Activated B cell treated with CpG ODN at 0.5 μM for 24 hours (primary cell): ENCODE measurements at regions not wholly inside any gene's neighbourhood (a gene's known extent, or its start where the extent isn't known, plus 50 kb on each side); places are given as distances from the start of the nearest gene placed in this dataset.
"Not testable (repeated sequence)": the region's sequence is repeated elsewhere in the genome, so short reads cannot be mapped to it uniquely, and the experiment has no call there.

ENCODE experiments used
- ATAC-seq: fragments of 200-7000 bp; cut with Tn5 transposase; one replicate; pipeline ENCODE4 v1.10.0; 2021; ENCODE audit warnings: low read depth, mild to moderate bottlenecking, moderate library complexity
- CTCF ChIA-PET: fragments of 350-600 bp; sonication (Branson Sonifier 250); formaldehyde crosslinking; loops from one replicate; lab custom pipeline; 2021; ENCODE audit warnings: antibody characterized with exemption; lab: Charles Lee
- POLR2A ChIA-PET: fragments of 350-600 bp; sonication (Branson Sonifier 250); formaldehyde crosslinking; loops from one replicate; lab custom pipeline; 2021; ENCODE audit warnings: antibody characterized with exemption; lab: Charles Lee
- DNase-seq: peaks from one replicate; pipeline ENCODE4 v3.0.0; 2022
- H3K27ac Mint-ChIP-seq: one replicate; pipeline ENCODE4 v1.8.0; 2020; ENCODE audit warnings: mixed read lengths
- H3K27me3 Mint-ChIP-seq: one replicate; pipeline ENCODE4 v1.8.0; 2021; ENCODE audit warnings: mixed read lengths
- H3K36me3 Mint-ChIP-seq: one replicate; pipeline ENCODE4 v1.8.0; 2021; ENCODE audit warnings: low read depth, mixed read lengths
- H3K4me1 Mint-ChIP-seq: one replicate; pipeline ENCODE4 v1.8.0; 2021; ENCODE audit warnings: mixed read lengths
- H3K4me3 Mint-ChIP-seq: one replicate; pipeline ENCODE4 v1.8.0; 2020; ENCODE audit warnings: mild to moderate bottlenecking, mixed read lengths
- H3K9me3 Mint-ChIP-seq: one replicate; pipeline ENCODE4 v1.8.0; 2020; ENCODE audit warnings: mixed read lengths
- intact Hi-C: fragments of 100-400 bp; cut with micrococcal nuclease; formaldehyde crosslinking; loops from one replicate; pipeline ENCODE4 v1.15.1; 2024
- TF ChIP-seq, protein P1 (sequence below): fragments of 200-600 bp; IDR thresholded peaks from one replicate; pipeline ENCODE4 v1.8.0; 2022; ENCODE audit warnings: antibody characterized with exemption, mild to moderate bottlenecking

DNA sequence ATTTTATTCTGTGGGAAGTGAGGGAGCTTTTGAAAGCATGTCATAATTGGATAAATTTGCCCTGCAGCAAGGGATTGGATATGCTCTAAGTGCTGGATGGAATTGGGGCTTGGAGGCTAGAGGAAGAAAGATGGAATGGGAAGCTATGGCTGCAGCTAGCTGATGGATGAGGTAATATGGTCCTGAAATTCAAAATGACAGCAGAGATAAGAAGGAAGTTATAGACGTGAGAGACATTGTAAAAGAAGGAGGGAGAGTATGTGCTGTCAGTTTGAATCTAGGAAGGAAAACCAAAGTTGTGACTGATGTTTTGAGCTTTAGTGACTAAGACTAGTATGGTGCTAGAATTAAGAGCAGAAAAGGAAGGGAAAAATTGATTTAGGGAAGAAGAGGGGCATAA, 299.9 kb upstream of the SPAG17 start:
- no peaks in the 10 kb centered on the region for H3K36me3 Mint-ChIP-seq
- DNase-seq (no peak), ATAC-seq (no peak)
- TF ChIP-seq, protein P1, sequence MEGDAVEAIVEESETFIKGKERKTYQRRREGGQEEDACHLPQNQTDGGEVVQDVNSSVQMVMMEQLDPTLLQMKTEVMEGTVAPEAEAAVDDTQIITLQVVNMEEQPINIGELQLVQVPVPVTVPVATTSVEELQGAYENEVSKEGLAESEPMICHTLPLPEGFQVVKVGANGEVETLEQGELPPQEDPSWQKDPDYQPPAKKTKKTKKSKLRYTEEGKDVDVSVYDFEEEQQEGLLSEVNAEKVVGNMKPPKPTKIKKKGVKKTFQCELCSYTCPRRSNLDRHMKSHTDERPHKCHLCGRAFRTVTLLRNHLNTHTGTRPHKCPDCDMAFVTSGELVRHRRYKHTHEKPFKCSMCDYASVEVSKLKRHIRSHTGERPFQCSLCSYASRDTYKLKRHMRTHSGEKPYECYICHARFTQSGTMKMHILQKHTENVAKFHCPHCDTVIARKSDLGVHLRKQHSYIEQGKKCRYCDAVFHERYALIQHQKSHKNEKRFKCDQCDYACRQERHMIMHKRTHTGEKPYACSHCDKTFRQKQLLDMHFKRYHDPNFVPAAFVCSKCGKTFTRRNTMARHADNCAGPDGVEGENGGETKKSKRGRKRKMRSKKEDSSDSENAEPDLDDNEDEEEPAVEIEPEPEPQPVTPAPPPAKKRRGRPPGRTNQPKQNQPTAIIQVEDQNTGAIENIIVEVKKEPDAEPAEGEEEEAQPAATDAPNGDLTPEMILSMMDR: no peak
- POLR2A ChIA-PET: no interaction called here
- intact Hi-C loops: no loop called here
- H3K4me3 Mint-ChIP-seq: no peak overlapping the region
- CTCF ChIA-PET: no interaction called here
- H3K9me3 Mint-ChIP-seq: peaks cover 3% of the 10 kb centered on the region
- H3K4me1 Mint-ChIP-seq: no peaks in the 10 kb centered on the region
- peaks cover 2% of the 10 kb centered on the region for H3K27me3 Mint-ChIP-seq
- H3K27ac Mint-ChIP-seq: no peak overlapping the region

- TF ChIP-seq, protein P1: no peak
These were observed 298.4 kb upstream of the SPAG17 start for GRCh38 chr1:118483245-118484006.

DNA sequence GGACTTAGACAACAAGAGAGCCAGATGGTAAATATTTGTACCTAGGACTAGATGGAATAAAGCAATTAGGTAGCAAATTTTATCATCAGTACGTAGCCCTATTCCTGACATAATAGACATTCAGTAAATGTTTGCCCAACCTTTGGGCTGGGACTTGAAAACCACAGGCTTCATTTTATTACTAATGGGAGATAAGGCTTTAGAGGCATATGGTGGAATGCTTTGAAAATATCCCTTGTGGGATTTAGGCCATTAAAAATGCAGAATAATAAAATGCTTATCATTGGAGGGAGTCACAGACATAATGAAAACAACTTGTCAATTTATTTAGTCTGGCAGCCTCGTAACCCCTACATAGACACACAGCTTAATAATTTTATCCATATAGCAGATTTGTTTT, 296.1 kb upstream of the SPAG17 start:
- H3K4me3 Mint-ChIP-seq: no peak overlapping the region
- no peak for ATAC-seq

More at GRCh38 chr1:118483245-118484006, 298.4 kb upstream of the SPAG17 start:
- DNase-seq (no peak), ATAC-seq (no peak)
- intact Hi-C loops: no loop called here
- Mint-ChIP-seq H3K36me3 (no peaks in the 10 kb centered on the region), H3K4me3 (no peak overlapping the region), H3K27me3 (no peaks in the 10 kb centered on the region), H3K27ac (no peak overlapping the region), H3K9me3 (peaks cover 3% of the 10 kb centered on the region), H3K4me1 (no peaks in the 10 kb centered on the region)
- ChIA-PET POLR2A (no interaction called here), CTCF (no interaction called here)

GRCh38 chr1:118479351-118479750, 294.3 kb upstream of the SPAG17 start:
- intact Hi-C loops: no loop called here
- POLR2A ChIA-PET: no interaction called here
- Mint-ChIP-seq H3K27ac (no peak overlapping the region), H3K36me3 (no peaks in the 10 kb centered on the region), H3K9me3 (peaks cover 3% of the 10 kb centered on the region), H3K4me3 (no peak overlapping the region), H3K27me3 (no peaks in the 10 kb centered on the region), H3K4me1 (no peaks in the 10 kb centered on the region)
- ATAC-seq (no peak), DNase-seq (no peak)
- CTCF ChIA-PET: no interaction called here
- TF ChIP-seq, protein P1: no peak

More for the DNA sequence above, 296.1 kb upstream of the SPAG17 start:
- intact Hi-C loops: no loop called here
- TF ChIP-seq, protein P1: no peak
- H3K9me3 Mint-ChIP-seq: peaks cover 3% of the 10 kb centered on the region
- ChIA-PET CTCF (no interaction called here), POLR2A (no interaction called here)
- H3K4me1 Mint-ChIP-seq: no peaks in the 10 kb centered on the region
- no peaks in the 10 kb centered on the region for H3K27me3 Mint-ChIP-seq
- H3K36me3 Mint-ChIP-seq: no peaks in the 10 kb centered on the region
- H3K27ac Mint-ChIP-seq: no peak overlapping the region
- DNase-seq: no peak

DNA sequence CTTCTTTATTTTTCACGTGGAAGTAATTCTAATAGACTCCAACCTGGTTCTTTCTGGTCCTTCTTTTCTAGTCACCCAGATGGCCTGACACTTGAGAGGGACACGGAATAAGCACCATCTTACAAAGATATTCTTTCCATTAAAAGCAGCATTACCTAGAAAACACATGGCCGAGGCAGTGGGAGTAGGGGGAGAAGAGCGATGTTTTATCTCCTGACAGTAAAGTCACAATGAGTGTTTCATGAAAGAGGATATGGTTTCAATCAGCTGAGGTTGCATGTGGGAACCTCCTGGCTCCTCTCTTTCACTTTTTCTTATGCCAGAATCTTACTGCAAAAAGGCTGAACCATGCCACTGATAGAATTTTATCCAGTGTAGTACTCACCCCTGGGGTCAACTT, 288.8 kb upstream of the SPAG17 start:
- ChIA-PET CTCF (no interaction called here), POLR2A (no interaction called here)
- DNase-seq: no peak
- Mint-ChIP-seq H3K9me3 (no peaks in the 10 kb centered on the region), H3K4me1 (no peaks in the 10 kb centered on the region), H3K36me3 (no peaks in the 10 kb centered on the region), H3K27me3 (no peaks in the 10 kb centered on the region), H3K4me3 (no peak overlapping the region), H3K27ac (no peak overlapping the region)
- intact Hi-C loops: no loop called here
- ATAC-seq: no peak
- TF ChIP-seq, protein P1: no peak

- CTCF ChIA-PET, H3K27ac Mint-ChIP-seq, ATAC-seq, H3K4me1 Mint-ChIP-seq, H3K27me3 Mint-ChIP-seq, H3K36me3 Mint-ChIP-seq, DNase-seq, POLR2A ChIA-PET, H3K4me3 Mint-ChIP-seq, intact Hi-C loops: not testable (repeated sequence)
- H3K9me3 Mint-ChIP-seq: peaks cover 19% of the 10 kb centered on the region
These were observed 279.4 kb upstream of the SPAG17 start for GRCh38 chr1:118464460-118464859.
